DMS 273 treated with DMSO at 0.1 percent for 48 hours (cell line): ENCODE measurements at regions not wholly inside any gene's neighbourhood (a gene's known extent, or its start where the extent isn't known, plus 50 kb on each side); places are given as distances from the start of the nearest gene placed in this dataset.
A peak's percentile ranks its signal among the peaks of the same experiment; 100 is the strongest.
"Not testable (repeated sequence)": the region's sequence is repeated elsewhere in the genome, so short reads cannot be mapped to it uniquely, and the experiment has no call there.

ENCODE experiments used
- DNase-seq: peaks from one replicate; lab custom pipeline; 2025; lab: John Stamatoyannopoulos, UW

DNA sequence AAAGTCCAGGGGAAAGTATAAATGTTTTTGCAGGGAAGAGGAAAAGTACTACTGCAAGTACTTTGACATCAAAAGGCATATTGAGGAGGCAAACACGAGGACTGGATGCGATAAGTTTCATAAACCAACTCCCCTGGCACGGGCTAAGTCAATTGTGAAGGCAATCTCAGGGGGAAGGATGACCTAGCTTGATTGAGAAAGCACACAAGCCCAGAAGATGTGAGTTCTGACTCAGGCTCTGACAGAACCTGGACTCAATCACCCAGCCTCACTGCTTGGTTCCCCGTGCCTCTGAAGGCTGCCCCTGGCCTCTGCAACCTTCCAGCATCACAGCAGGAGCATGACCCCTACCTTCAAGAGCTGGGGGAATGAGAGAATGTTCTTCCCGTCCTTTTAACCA lies 93.2 kb upstream of the ZNF438 start:
- no peak for DNase-seq

- no peak for DNase-seq
Observed at GRCh38 chr10:31125789-31126188, 94.1 kb upstream of the ZNF438 start.

- DNase-seq = no peak
Observed at GRCh38 chr10:31126593-31126992, 94.9 kb upstream of the ZNF438 start.

DNA sequence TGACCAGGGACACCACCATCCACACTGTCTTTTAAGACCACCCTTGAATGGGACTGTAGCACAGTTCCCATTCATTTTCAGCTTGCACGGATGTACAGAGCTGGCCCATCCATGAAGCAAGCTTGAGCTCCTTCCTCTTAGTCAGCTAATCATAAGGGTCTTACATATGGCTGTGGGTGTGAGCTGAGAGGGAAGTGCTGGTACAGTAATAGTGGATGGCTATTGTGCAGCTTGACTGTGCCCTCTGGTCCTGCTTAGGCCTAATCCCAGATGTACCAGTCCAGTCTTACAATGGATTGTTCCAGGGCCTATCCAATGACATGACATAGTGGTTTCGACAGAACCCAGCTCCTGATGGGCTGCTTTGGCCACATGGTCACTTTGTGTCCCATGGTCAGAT lies 96.9 kb upstream of the ZNF438 start:
- no peak for DNase-seq

DNA sequence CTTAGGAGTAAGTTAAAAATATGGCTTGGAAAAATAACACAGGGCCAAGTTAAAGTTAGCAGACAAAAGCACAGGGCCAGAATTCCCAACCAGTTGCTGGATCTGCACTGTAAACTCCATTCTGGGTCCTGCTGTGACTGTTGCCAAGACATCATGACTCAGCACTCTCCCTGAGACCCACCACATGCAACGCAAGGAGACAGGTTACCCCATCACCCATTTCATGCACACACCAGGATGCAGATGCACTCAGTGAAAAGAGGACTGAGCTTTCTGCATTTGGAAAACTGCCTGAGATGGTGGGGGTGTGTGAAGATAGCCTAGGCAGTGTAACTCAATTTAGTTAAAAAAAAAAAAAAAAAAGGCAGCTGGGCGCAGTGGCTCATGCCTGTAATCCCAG lies 97.6 kb upstream of the ZNF438 start:
- no peak for DNase-seq

DNA sequence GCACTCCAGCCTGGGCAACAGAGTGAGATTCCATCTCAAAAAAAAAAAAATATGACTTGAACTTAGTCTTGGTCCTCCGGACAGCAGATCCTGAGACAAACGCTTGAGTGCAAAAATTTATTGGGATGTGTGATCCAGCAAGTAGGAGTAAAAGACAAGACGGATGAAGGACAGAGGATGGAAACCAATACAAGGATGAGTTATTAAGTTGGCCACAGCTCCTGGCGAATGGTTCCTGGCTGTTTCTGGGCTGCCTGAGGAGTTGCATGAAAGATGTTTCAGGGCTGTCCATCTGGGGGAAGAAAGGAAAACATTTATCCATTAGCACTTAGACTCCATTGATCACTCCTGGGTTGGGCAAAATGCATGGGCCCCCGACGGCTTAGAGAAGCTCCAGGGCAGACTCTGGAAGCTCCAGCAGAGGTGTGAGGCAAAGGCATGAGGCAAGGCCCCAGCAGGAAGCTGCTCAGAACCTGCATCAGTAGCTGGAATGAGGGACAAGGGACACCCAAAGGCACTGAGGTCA lies 98.3 kb upstream of the ZNF438 start:
- DNase-seq = no peak

DNA sequence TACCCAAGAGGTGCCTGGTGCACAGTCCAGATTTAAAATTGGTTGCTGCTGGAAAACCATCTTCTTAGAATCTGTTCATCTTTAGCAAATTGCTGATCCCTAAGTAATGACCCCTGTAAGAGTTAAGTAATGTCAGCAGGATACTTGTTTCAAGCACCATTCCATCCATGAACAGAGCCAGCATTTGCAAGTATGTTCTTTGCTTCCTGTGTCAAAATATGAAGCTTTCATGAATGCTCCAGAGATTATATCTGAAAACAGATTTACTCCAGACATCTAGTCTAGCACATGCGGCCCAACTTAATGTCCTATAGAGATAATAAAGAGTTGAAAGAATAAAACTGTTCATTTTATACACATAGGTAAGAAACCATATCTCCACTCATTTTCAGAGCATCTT lies 98.7 kb upstream of the ZNF438 start:
- no peak for DNase-seq

DNA sequence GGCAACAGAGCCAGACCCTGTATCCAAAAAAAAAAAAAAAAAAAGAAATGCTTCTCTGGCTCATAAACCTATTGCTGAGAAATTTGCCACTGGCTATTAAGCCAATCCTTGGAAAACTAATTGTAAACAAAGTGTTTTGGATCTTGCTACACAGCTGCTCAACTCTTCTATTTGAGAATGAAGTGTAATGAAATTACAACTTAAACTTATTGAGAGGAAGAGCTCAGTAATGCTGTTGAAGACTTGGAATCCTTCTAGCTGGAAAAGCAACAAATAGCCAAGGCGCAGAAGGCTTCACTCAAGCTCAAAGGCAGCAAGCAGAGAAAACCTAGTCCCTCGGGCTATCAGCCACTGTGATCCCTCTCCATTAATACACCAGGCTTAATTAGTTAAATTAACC lies 99.6 kb upstream of the ZNF438 start:
- no peak for DNase-seq

- DNase-seq = no peak
Observed at GRCh38 chr10:31132681-31133244, 101.1 kb upstream of the ZNF438 start.

GRCh38 chr10:31133251-31133791 lies 101.7 kb upstream of the ZNF438 start:
- DNase-seq = no peak

DNA sequence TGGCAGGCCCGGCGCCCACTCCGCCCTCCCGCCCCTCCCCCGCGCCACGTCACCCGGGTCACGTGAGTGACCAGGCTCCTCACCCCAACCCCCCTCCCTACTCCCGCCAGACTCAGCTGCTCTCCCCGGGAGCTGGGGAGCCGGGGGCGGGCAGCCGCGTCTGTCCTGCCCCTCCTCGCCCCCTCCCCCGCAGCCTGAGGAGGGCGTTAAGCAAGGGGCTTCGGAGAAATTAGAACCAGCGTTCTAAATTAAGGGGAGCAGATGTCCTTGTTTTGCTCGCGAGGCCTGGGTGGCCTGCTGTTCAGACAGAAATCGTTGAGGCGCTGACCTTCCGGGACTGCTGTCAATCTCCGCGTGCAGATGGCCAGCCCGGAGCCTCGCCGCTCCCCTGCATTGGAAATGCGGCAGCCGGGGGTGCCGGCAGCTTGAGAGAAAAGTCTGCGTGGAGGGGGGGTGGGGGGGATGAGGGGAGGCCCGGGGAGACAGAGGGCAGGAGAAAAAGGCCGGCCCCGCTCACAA lies 102.2 kb upstream of the ZNF438 start:
- DNase-seq = peak; percentile 85

DNA sequence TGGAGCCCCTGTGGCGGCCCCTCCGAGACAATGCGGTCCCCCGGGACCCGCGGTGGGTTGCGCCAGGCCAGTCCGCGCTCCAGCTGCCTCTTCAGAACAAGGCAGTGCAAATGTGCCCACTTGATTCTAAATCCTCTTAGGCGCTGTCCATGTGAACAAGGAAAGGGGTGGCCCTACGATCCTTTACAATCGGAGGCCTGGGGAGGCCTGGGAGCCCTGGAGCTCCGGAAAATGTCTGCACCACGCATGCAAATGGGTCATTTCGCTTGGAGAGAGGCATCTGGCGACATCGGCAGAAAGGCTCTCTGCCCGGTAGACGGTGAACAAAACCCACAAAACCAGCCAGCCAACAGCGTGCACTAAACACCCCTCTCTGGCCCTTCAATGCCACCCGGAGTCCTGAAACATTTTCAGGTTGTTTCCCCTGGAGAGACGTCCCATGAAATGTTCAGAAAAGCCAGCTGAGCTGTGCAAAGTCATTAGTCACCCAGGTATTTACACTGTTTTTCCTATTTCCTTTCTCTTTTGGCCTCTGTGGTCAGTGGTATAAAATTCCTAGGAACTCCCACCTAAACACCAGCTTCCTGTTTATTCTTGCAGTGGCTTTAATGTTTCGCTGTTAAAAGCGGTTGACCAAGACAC lies 102.8 kb upstream of the ZNF438 start:
- peak; percentile 43 for DNase-seq

DNA sequence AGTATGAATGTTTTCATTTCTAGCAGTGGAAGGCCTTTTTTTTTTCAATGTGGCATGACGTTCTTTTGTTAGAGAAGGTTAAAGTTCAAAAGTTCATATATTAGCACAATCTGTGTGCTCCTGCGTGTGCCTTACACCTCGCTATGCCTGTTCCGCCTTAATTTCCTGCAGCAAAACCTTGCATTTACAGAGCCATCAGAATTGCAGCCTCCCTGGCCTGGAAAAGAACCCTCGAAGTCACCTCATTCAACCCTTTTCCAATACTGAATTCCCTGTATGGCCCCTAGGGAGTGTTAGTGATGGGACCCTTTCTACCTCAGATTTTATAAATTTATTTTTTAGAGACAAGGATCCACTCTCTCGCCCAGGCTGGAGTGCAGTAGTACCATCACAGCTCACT lies 103.5 kb upstream of the ZNF438 start:
- DNase-seq = no peak

GRCh38 chr10:31135791-31136190 lies 104.1 kb upstream of the ZNF438 start:
- DNase-seq = not testable (repeated sequence)

DNA sequence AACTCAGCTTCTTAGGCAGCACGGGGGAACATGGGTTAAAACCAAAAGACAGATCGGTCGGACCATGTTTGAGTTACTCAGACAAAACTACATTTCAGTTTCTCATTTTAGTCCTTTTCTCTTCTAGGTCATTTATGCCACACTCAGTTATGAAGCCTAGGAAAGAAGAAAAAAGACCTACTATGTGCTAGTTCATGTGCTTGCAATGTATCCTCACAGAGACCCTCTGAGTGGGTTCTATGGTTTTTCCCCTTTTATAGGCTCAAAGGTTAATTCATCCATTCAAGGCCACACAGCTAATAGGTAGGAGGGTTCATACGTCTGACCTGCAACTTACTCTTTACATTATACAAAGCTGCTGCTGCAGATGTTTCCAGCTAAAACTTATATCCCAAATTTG lies 104.7 kb upstream of the ZNF438 start:
- no peak for DNase-seq

DNA sequence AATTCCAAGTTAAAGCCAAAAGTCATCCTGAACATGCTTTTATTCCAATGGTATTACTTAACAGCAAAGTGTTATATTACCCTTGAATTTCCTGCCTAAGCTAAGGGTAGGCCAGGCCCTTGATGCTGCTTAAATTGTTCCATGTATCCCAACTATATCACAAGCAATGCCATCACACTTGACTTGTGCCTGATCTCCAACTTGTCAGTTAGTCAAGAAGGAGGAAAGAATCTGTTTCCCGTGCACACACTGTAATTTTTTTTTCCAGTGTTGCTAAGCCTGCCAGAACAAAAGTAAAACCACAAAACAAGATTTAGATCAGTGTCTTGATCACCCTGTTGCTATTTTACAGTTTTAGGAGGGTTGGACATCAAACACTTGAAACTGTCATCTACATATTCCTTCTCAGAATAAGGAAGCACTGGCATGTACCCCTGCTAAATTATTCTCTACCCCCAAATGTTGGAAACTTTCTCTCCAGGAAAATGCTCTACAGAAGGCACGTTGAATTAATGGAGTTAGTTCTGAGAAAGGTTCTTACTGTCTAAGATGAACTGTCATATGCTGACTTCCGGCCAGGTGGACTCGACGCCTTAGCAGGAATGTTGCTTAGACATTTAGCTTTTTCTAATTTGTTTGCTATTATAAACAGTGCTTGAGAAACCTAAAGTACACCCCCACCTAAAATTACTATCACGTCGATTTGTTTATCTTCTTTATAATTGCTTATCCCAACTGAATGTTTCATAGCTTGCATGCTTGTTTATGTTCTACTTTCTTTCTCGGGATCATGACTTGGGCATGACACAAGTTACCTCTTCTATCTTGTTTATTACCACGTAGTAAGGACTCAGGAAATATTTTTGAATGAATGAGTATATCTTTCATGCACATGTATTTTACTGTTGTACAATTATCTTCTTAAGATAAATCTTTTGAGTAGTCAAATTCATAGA lies 105.5 kb upstream of the ZNF438 start:
- DNase-seq = no peak

DNA sequence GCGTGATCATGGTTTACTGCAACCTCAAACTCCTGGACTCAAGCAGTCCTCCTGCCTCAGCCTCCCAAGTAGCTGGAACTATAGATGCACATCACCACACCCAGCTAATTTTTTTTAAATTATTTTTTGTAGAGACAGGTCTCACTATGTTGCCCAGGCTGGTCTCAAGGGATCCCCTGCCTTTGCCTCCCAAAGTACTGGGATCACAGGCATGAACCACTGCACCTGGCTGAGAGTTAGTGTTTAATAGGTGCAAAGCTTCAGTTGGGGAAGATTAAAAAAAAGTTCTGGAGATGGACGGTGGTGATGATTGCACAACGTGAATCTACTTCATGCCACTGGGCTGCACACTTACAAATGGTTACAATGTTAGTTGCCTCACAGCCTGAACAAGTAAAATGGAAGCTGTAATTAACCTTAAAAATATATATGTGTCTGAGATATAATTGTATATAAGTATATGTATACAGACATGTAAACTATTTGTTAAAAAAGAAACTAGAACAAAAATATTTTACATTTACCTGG lies 106.4 kb upstream of the ZNF438 start:
- DNase-seq = no peak

GRCh38 chr10:31139497-31139896 lies 107.8 kb upstream of the ZNF438 start:
- DNase-seq = no peak

DNA sequence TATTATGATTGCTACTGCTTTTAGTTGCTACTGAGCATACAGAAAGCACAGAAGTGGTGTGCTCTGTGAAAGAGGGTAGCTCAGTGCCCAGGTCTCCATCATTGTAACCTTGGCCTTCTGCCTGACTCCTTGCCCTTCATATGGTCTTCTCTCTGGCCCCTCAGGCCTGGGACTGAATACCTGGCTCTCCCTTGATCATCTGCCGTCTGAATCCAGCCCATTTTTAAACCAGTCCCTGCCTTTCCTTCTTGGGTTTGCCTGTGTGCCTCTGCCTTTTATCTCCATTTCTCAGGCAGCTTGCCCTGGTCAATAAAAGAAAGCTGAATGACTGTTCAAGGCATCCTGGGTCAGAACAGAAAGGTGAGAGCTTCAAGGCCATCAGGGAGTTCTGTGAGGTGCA lies 109.1 kb upstream of the ZNF438 start:
- DNase-seq = no peak

- DNase-seq = no peak
Observed at GRCh38 chr10:31142026-31142425, 110.4 kb upstream of the ZNF438 start.

DNA sequence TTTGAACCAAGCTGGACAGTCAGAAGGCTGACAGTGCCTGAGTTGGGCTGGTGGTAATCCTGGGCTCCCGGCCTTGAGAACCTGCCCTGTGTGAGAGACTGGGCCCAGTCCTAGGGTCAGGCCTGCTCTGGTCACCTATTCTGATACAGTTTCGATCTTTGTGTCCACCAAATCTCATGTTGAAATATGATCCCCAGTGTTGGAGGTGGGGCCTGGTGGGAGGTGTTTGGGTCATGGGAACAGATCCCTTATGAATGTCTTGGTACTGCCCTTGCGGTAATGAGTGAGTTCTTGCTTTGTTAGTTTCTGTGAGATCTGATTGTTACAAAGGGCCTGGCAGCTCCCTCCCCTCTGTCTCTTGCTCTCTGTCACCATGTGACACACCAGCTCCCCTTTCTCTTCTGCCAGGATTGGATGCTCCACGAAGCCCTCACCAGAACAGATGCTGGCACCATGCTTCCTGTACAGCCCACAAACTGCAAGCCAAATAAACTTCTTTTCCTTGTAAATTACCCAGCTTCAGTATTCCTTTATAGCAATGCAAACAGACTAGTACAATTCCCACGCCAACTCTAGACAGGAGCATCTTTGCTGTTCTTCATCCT lies 111.8 kb upstream of the ZNF438 start:
- DNase-seq = no peak

DNA sequence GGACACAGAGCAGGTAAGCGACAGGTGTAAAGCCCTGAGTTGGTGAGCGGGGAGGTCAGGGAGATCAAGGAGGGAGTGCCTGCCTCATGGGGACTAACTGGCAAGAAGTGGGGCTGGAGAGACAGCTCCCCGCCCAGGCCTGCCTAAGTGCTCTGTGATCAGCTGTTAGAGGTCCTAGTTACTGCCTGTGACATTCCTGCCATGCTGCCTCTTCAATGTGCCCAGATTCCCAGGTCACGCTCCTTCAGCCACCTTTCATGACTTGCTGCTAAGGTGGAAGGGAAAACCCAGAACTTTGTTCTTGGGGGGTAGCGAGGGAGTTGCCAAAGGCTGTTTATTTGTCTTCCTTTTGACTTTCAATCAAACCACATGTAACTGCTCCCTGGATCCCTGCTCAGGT lies 114.3 kb upstream of the ZNF438 start:
- DNase-seq = no peak
